SK-N-MC (cell line): ENCODE measurements at regions not wholly inside any gene's neighbourhood (a gene's known extent, or its start where the extent isn't known, plus 50 kb on each side); places are given as distances from the start of the nearest gene placed in this dataset.

ENCODE experiments used
- EZH2 ChIP-seq: fragments of 200-600 bp; sonication (generic); IDR thresholded peaks from one replicate; pipeline ENCODE4 v1.6.1; 2017; ENCODE audit warnings: antibody characterized with exemption
- FOXP2 ChIP-seq: optimal IDR thresholded peaks from 2 replicates; pipeline ENCODE3; 2011; ENCODE audit warnings: mild to moderate bottlenecking, moderate library complexity; ENCODE audit not compliant: insufficient read depth; ENCODE audit errors: extremely low read length, control extremely low read depth
- POLR2AphosphoS5 ChIP-seq: IDR thresholded peaks from 2 replicates; pipeline ENCODE4 v1.6.1; 2012; ENCODE audit warnings: mild to moderate bottlenecking, low read depth, low read length, borderline replicate concordance

DNA sequence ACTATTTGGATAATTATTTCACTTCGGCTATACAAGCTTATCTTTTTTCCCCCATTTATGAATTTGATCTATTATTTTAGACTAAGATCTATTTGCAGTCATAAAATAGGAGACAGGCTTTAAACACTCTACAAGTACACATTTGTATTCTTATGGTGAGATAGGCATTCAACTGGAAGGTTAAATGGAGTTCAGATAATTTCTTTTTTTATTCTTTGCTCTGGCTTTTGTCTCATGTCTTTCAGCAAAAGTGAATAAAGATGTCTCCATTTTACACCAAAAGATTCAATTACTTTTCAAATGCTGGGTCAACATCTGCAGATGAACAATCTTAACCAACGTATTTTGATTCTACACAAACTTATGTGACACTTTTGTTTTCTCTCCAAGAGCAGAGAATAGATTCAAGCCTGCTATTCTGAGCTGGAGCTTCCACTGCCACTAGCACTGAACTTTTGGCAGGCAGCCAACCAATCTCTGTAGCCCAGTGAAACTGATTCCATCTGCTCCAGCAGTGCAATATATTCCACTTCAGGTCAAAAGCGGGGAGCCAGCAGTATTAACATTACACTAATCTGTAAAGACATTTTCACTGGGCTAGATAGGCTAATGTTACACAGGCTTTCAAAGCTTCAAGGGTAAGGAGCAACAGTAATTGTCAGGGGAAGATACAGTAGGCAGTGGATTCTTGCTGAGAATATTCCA lies 452.0 kb upstream of the ZNF608 start:
- no peak for TF ChIP-seq EZH2
- TF ChIP-seq POLR2AphosphoS5: no peak
- TF ChIP-seq FOXP2: no peak
